Pancreas (tissue), 10 donors: ENCODE measurements at regions not wholly inside any gene's neighbourhood (a gene's known extent, or its start where the extent isn't known, plus 50 kb on each side); places are given as distances from the start of the nearest gene placed in this dataset.

Experiments used
- ATAC-seq, 4 donors: fragments of 200-7000 bp; cut with Tn5 transposase; one replicate each; pipeline versions ENCODE4 v1.8.0 to v1.9.1; 2020; ENCODE audit warnings: mild to moderate bottlenecking in 4 of 4, moderate library complexity in 4 of 4
- DNase-seq, 6 donors: peaks; one replicate each; pipeline ENCODE4 v3.0.0-alpha.2; 2020
- FAIRE-seq: peaks from 2 replicates; lab custom pipeline; 2012; peaks lifted over from hg19 to GRCh38; lab: Jason Lieb, UNC
- H3K27ac ChIP-seq, 4 donors: fragments of 200-600 bp; sonication (generic); 1 replicate in 3 of 4; 2 replicates in 1 of 4; pipeline versions ENCODE4 v1.5.0 to v1.8.0; 2020
- H3K27me3 ChIP-seq, 4 donors: fragments of 200-600 bp; one replicate each; pipeline ENCODE4 v1.8.0; 2021
- H3K36me3 ChIP-seq, 3 donors: fragments of 200-600 bp; sonication (generic) in 1 of 3; one replicate each; pipeline versions ENCODE4 v1.5.0 to v1.8.0; 2020 to 2021
- H3K4me1 ChIP-seq, 3 donors: fragments of 200-600 bp; one replicate each; pipeline ENCODE4 v1.8.0; 2021
- H3K4me3 ChIP-seq, 4 donors: fragments of 200-600 bp; sonication (generic) in 2 of 4; one replicate each; pipeline versions ENCODE4 v1.5.0 to v1.8.0; 2020 to 2021
- H3K9me3 ChIP-seq, 4 donors: fragments of 200-600 bp; one replicate each; pipeline ENCODE4 v1.8.0; 2021
- CTCF ChIP-seq, 4 donors: fragments of 200-600 bp; sonication (generic) in 3 of 4; IDR thresholded peaks; one replicate each; pipeline versions ENCODE4 v1.5.0 to v1.8.0; 2021; ENCODE audit warnings: antibody characterized with exemption in 4 of 4
- WGBS, 2 donors: extraction: QIAGEN DNeasy Blood & Tissue Kit; methylation state at CpG; one replicate each; pipeline ENCODE4 v1.1.7; 2013; 5-methylcytosine and 5-hydroxymethylcytosine counted together
- intact Hi-C, 3 donors: fragments of 100-400 bp; cut with DNase I; formaldehyde crosslinking; loops; one replicate each; pipeline versions ENCODE4 v1.11.1 to v1.14.2; 2022
- donor health status: healthy with polysubstance abuse.
- donor health status: DM: no; HTN: no; CAD: no; lungs with moderate emphysema.
- donor health status: DM: no; HTN: no; CAD: no.
- donor health status: control.
- donor health status: control.
- donor health status: Bipolar disorder and iron deficiency.
- donor health status: DM: yes; HTN: yes; CAD: no.
- donor health status: DM: no; HTN: no; CAD: no.
- donor health status: DM: no; HTN: no; CAD: no.
- donor health status: DM: yes; HTN: yes; CAD: no.

GRCh38 chr7:126202177-126202576 is 1050.6 kb downstream of the GRM8 start:
- H3K27ac ChIP-seq = no peak overlapping the region
- no peak for DNase-seq
- FAIRE-seq = no peak
- intact Hi-C loops = no loop called here
- no peak overlapping the region for H3K4me3 ChIP-seq
- H3K27me3 ChIP-seq = no peaks in the 10 kb centered on the region
- TF ChIP-seq CTCF (IDR thresholded peaks at IDR 0.05) = no peak
- no peaks in the 10 kb centered on the region for H3K9me3 ChIP-seq
- no peaks in the 10 kb centered on the region for H3K36me3 ChIP-seq
- no peaks in the 10 kb centered on the region for H3K4me1 ChIP-seq
- no peak for ATAC-seq
- 65 to 79% methylated on average over 1 of the region's 1 CpG for WGBS, 2 donors

GRCh38 chr7:126185959-126186580 is 1066.7 kb downstream of the GRM8 start:
- H3K27ac ChIP-seq = no peak overlapping the region
- ATAC-seq (no peak), FAIRE-seq (no peak)

GRCh38 chr7:126179916-126180315 is 1072.8 kb downstream of the GRM8 start:
- Histone ChIP-seq H3K4me1 (no peaks in the 10 kb centered on the region), H3K27ac (no peak overlapping the region), H3K36me3 (no peaks in the 10 kb centered on the region), H3K27me3 (no peaks in the 10 kb centered on the region), H3K9me3 (peaks cover 0 to 3% (median 0%) of the 10 kb centered on the region in 4 donors), H3K4me3 (no peak overlapping the region)
- no peak for TF ChIP-seq CTCF (IDR thresholded peaks at IDR 0.05)
- ATAC-seq = no peak
- DNase-seq = no peak
- no peak for FAIRE-seq
- intact Hi-C loops = no loop called here

More at GRCh38 chr7:126185959-126186580, 1066.7 kb downstream of the GRM8 start:
- 56 to 67% methylated on average over 7 of the region's 7 CpGs for WGBS, 2 donors
- intact Hi-C loops = no loop called here
- H3K9me3 ChIP-seq = peaks cover 0 to 3% (median 0%) of the 10 kb centered on the region in 4 donors
- TF ChIP-seq CTCF (IDR thresholded peaks at IDR 0.05) = no peak
- peak in 2 of 6 donors; percentile 12 to 21 for DNase-seq
- no peak overlapping the region for H3K4me3 ChIP-seq
- no peaks in the 10 kb centered on the region for H3K27me3 ChIP-seq
- H3K4me1 ChIP-seq = no peaks in the 10 kb centered on the region
- H3K36me3 ChIP-seq = no peaks in the 10 kb centered on the region

- Histone ChIP-seq H3K4me3 (no peak overlapping the region), H3K27ac (no peak overlapping the region), H3K9me3 (peaks cover 0 to 3% (median 0%) of the 10 kb centered on the region in 4 donors), H3K4me1 (no peaks in the 10 kb centered on the region), H3K27me3 (no peaks in the 10 kb centered on the region), H3K36me3 (no peaks in the 10 kb centered on the region)
- DNase-seq (no peak), FAIRE-seq (no peak), ATAC-seq (no peak)
- TF ChIP-seq CTCF (IDR thresholded peaks at IDR 0.05) = no peak
- intact Hi-C loops = no loop called here
Observed at GRCh38 chr7:126178865-126179264, 1073.9 kb downstream of the GRM8 start.

GRCh38 chr7:126177782-126178181 is 1075.0 kb downstream of the GRM8 start:
- H3K36me3 ChIP-seq = no peaks in the 10 kb centered on the region
- intact Hi-C loops = no loop called here

More at GRCh38 chr7:126177782-126178181, 1075.0 kb downstream of the GRM8 start:
- Histone ChIP-seq H3K9me3 (peaks cover 0 to 3% (median 0%) of the 10 kb centered on the region in 4 donors), H3K4me1 (no peaks in the 10 kb centered on the region), H3K4me3 (no peak overlapping the region), H3K27me3 (no peaks in the 10 kb centered on the region), H3K27ac (no peak overlapping the region)
- FAIRE-seq (no peak), ATAC-seq (no peak), DNase-seq (no peak)
- no peak for TF ChIP-seq CTCF (IDR thresholded peaks at IDR 0.05)
- 57 to 69% methylated on average over 1 of the region's 1 CpG for WGBS, 2 donors
